GM23248 (cell line): ENCODE measurements at regions not wholly inside any gene's neighbourhood (a gene's known extent, or its start where the extent isn't known, plus 50 kb on each side); places are given as distances from the start of the nearest gene placed in this dataset.
"Not testable (repeated sequence)": the region's sequence is repeated elsewhere in the genome, so short reads cannot be mapped to it uniquely, and the experiment has no call there.

Experiments
- EZH2 ChIP-seq: fragments of 200-600 bp; sonication (generic); IDR thresholded peaks from 2 replicates; pipeline ENCODE4 v1.6.1; 2018; ENCODE audit warnings: antibody characterized with exemption, mild to moderate bottlenecking; ENCODE audit not compliant: insufficient read depth, poor library complexity, severe bottlenecking
- EZH2phosphoT487 ChIP-seq: fragments of 200-600 bp; sonication (generic); IDR thresholded peaks from 2 replicates; pipeline ENCODE4 v1.6.1; 2018; ENCODE audit warnings: antibody characterized with exemption, moderate library complexity, mild to moderate bottlenecking, low read depth; ENCODE audit not compliant: insufficient read depth

DNA sequence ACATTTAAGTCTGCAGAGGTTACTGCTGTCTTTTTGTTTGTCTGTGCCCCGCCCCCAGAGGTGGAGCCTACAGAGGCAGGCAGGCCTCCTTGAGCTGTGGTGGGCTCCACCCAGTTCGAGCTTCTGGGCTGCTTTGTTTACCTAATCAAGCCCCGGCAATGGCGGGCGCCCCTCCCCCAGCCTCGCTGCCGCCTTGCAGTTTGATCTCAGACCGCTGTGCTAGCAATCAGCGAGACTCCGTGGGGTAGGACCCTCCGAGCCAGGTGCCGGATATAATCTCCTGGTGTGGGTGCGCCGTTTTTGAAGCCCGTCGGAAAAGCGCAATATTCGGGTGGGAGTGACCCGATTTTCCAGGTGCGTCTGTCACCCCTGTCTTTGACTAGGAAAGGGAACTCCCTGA, 102.4 kb upstream of the GMNC start:
- TF ChIP-seq EZH2phosphoT487, EZH2: not testable (repeated sequence)
